ENCODE measurements at regions not wholly inside any gene's neighbourhood (a gene's known extent, or its start where the extent isn't known, plus 50 kb on each side); places are given as distances from the start of the nearest gene placed in this dataset.

DNA sequence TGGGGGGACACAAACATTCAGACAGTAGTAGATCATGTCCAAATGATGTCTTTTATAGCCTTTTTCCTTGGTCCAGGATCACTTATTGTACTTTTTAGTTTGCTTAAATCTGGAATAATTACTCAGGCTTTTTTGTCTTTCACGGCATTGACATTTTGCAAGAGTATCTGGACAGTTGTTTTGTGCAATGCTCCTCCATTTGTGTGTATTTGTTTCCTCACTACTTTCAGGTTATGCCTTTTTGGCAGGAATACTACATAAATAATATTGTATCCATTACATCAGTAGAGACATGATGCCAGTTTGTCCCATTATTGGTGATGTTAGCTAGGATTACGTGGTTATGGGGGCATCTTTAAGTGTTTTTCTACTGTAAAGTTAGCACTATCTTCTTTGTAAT lies 238.3 kb downstream of the MAN2A1 start:
- DNase-seq = no peak
- intact Hi-C loops (cut with DNase I) = no loop called here
- Histone ChIP-seq H3K27me3 (no peaks in the 10 kb centered on the region), H3K36me3 (no peaks in the 10 kb centered on the region), H3K4me1 (no peaks in the 10 kb centered on the region), H3K27ac (no peak overlapping the region), H3K9me3 (no peaks in the 10 kb centered on the region), H3K4me3 (no peak overlapping the region)
- no peak for TF ChIP-seq POLR2AphosphoS5 (IDR thresholded peaks at IDR 0.05)
- no peak for TF ChIP-seq EP300 (IDR thresholded peaks at IDR 0.05)
- no peak for TF ChIP-seq POLR2A (IDR thresholded peaks at IDR 0.05)
- TF ChIP-seq CTCF (IDR thresholded peaks at IDR 0.05) = no peak
- WGBS, 2 donors = 88 to 96% methylated on average over 2 of the region's 2 CpGs

DNA sequence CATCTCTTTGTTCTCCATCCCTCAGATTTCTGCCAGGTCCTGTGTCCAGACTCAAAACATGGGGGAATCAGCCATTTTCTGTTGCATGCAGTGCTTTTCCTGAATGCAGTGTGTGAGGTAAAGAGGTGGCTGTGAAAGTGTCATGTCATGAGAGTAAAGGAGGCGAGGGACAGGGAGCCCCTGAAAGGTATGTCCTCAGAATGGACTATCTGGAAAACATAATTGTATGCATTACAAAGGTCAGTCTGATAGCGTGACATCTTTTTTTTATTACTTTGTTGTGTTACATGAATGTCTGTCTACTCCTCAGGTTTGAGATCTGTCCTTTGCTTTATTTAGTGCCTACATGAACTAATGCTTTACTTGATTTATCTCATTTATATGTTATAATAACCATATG lies 239.1 kb downstream of the MAN2A1 start:
- no peak for DNase-seq
- no peak for TF ChIP-seq POLR2AphosphoS5 (IDR thresholded peaks at IDR 0.05)
- no peak for TF ChIP-seq CTCF (IDR thresholded peaks at IDR 0.05)
- no peak for TF ChIP-seq POLR2A (IDR thresholded peaks at IDR 0.05)
- TF ChIP-seq EP300 (IDR thresholded peaks at IDR 0.05) = no peak
- Histone ChIP-seq H3K27me3 (no peaks in the 10 kb centered on the region), H3K36me3 (no peaks in the 10 kb centered on the region), H3K4me3 (no peak overlapping the region), H3K27ac (no peak overlapping the region), H3K9me3 (no peaks in the 10 kb centered on the region), H3K4me1 (no peaks in the 10 kb centered on the region)
- intact Hi-C loops (cut with DNase I) = no loop called here
- WGBS, 2 donors = 60 to 82% methylated on average over 2 of the region's 2 CpGs

- no peak overlapping the region for H3K4me3 ChIP-seq
- H3K36me3 ChIP-seq = no peaks in the 10 kb centered on the region
- no peaks in the 10 kb centered on the region for H3K9me3 ChIP-seq
- 77 to 85% methylated on average over 4 of the region's 4 CpGs for WGBS, 2 donors
- H3K27me3 ChIP-seq = no peaks in the 10 kb centered on the region
- no peak overlapping the region for H3K27ac ChIP-seq
- TF ChIP-seq POLR2AphosphoS5 (IDR thresholded peaks at IDR 0.05) = no peak
- no peak for TF ChIP-seq POLR2A (IDR thresholded peaks at IDR 0.05)
- TF ChIP-seq CTCF (IDR thresholded peaks at IDR 0.05) = no peak
- TF ChIP-seq EP300 (IDR thresholded peaks at IDR 0.05) = no peak
- intact Hi-C loops (cut with DNase I) = no loop called here
- no peak for DNase-seq
- H3K4me1 ChIP-seq = no peaks in the 10 kb centered on the region
Measured at GRCh38 chr5:109929376-109929775, 239.6 kb downstream of the MAN2A1 start.

DNA sequence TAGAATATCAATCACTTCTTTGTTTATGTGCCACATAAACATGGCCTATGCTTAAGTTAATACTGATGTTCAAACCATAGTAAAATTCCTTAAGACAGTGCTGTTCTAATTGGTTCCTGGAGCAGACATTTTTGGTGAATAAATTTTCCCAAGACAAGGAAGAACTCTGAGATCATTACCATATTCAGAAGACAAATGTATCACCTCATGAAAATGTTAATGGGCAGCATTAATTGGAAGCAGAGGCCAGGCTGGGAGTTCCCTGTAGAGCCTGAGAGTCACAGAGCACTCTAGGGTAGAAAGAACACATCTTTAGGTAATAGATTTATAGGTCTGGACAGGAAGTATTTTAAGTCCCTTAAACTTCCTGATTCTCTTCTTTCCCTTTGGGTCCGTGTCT lies 240.2 kb downstream of the MAN2A1 start:
- Histone ChIP-seq H3K4me3 (no peak overlapping the region), H3K4me1 (no peaks in the 10 kb centered on the region), H3K27me3 (no peaks in the 10 kb centered on the region), H3K9me3 (no peaks in the 10 kb centered on the region), H3K36me3 (no peaks in the 10 kb centered on the region), H3K27ac (no peak overlapping the region)
- no peak for DNase-seq
- intact Hi-C loops (cut with DNase I) = no loop called here
- TF ChIP-seq POLR2A (IDR thresholded peaks at IDR 0.05) (no peak), CTCF (IDR thresholded peaks at IDR 0.05) (no peak), POLR2AphosphoS5 (IDR thresholded peaks at IDR 0.05) (no peak), EP300 (IDR thresholded peaks at IDR 0.05) (no peak)
- WGBS, 2 donors = 43 to 49% methylated on average over 1 of the region's 1 CpG

DNA sequence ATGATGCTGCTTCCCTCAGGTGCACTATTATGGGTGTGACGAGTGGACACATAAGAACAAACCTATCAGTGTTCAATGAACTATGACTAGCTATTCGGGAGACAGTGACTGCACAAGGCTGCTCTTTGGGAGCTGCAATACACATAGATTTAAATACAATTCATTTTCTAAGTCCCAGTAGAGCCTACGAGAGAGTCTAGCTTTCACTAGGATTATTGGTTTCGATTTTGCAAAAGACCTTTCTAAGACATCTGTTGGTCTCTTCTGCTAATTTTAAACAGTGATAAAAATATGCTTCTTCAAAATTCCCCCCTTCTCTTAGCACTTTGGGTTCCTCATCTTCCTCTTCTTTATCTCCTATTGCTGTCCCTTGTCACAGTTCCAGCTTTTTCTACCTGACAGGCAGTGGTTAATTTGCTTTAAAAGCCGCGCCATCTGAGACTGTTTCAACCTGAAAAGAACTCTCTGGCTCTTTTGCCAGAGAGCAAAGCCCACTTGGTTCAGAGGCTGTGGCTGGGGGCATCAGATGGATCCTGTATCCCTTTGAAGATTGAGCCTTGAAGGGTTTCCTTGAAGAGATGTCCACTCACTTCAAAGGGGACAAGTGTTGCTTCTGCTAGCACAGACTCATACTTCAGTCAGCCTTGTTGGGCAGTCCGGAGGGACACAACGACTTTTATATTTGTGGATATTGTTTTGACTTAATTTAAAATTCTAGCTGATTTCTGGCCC lies 241.5 kb downstream of the MAN2A1 start:
- intact Hi-C loops (cut with DNase I) = no loop called here
- WGBS, 2 donors = 89 to 90% methylated on average over 8 of the region's 8 CpGs
- H3K36me3 ChIP-seq = no peaks in the 10 kb centered on the region
- TF ChIP-seq POLR2A (IDR thresholded peaks at IDR 0.05) (no peak), POLR2AphosphoS5 (IDR thresholded peaks at IDR 0.05) (no peak), CTCF (IDR thresholded peaks at IDR 0.05) (no peak), EP300 (IDR thresholded peaks at IDR 0.05) (no peak)
- no peak overlapping the region for H3K27ac ChIP-seq
- H3K27me3 ChIP-seq = no peaks in the 10 kb centered on the region
- no peak overlapping the region for H3K4me3 ChIP-seq
- no peak for DNase-seq
- H3K9me3 ChIP-seq = no peaks in the 10 kb centered on the region
- H3K4me1 ChIP-seq = no peaks in the 10 kb centered on the region
